ENCODE measurements at regions not wholly inside any gene's neighbourhood (a gene's known extent, or its start where the extent isn't known, plus 50 kb on each side); places are given as distances from the start of the nearest gene placed in this dataset.

DNA sequence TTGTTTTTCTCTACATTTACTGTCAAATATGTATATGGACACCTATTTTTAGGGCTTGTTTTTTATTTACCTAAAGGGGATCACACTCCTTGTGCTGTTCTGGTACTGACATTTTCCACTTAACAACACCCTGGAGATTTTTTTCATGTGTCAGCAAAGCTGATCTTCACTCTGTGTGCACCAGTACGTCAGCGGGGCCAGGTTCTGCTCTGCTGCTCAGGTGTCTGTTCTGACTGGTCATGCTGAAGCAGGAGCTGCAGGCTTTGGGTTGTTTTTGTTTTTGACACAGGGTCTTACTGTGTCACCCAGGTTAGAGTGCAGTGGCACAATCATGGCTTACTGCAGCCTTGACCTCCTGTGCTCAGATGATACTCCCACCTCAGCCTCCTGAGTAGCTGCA is 81.9 kb upstream of the CCND2 start:
- TF ChIP-seq, protein P1, sequence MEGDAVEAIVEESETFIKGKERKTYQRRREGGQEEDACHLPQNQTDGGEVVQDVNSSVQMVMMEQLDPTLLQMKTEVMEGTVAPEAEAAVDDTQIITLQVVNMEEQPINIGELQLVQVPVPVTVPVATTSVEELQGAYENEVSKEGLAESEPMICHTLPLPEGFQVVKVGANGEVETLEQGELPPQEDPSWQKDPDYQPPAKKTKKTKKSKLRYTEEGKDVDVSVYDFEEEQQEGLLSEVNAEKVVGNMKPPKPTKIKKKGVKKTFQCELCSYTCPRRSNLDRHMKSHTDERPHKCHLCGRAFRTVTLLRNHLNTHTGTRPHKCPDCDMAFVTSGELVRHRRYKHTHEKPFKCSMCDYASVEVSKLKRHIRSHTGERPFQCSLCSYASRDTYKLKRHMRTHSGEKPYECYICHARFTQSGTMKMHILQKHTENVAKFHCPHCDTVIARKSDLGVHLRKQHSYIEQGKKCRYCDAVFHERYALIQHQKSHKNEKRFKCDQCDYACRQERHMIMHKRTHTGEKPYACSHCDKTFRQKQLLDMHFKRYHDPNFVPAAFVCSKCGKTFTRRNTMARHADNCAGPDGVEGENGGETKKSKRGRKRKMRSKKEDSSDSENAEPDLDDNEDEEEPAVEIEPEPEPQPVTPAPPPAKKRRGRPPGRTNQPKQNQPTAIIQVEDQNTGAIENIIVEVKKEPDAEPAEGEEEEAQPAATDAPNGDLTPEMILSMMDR (IDR thresholded peaks at IDR 0.05) = no peak
- no peak for TF ChIP-seq POLR2A (IDR thresholded peaks at IDR 0.05)

Measured in uterus (tissue), 2 donors.